Breast epithelium (tissue), 4 donors: ENCODE measurements at regions not wholly inside any gene's neighbourhood (a gene's known extent, or its start where the extent isn't known, plus 50 kb on each side); places are given as distances from the start of the nearest gene placed in this dataset.

Experiments
- DNase-seq, 2 donors: peaks; one replicate each; pipeline ENCODE4 v3.0.0-alpha.2; 2019; ENCODE audit warnings: low spot score in 2 of 2
- H3K27ac ChIP-seq, 2 donors: fragments of 200-600 bp; sonication (generic) in 1 of 2; one replicate each; pipeline ENCODE4 v1.5.1; 2016 to 2019; ENCODE audit warnings: mild to moderate bottlenecking in 1 of 2
- H3K27me3 ChIP-seq, 2 donors: fragments of 200-600 bp; sonication (generic) in 1 of 2; one replicate each; pipeline versions ENCODE4 v1.5.1 to v1.6.0; 2017 to 2019; ENCODE audit warnings: control low read depth in 1 of 2, mild to moderate bottlenecking in 1 of 2
- H3K36me3 ChIP-seq: fragments of 200-600 bp; one replicate; pipeline ENCODE4 v1.5.1; 2019
- H3K4me1 ChIP-seq, 2 donors: fragments of 200-600 bp; sonication (generic); one replicate each; pipeline ENCODE4 v1.5.1; 2016 to 2019; ENCODE audit warnings: control low read depth in 1 of 2
- H3K4me3 ChIP-seq, 3 donors: fragments of 200-600 bp; sonication (generic); 1 replicate in 2 of 3; 2 replicates in 1 of 3; pipeline ENCODE4 v1.5.1; 2016 to 2019; ENCODE audit warnings: mild to moderate bottlenecking in 3 of 3, moderate library complexity in 2 of 3
- H3K9me3 ChIP-seq, 2 donors: fragments of 200-600 bp; sonication (generic) in 1 of 2; one replicate each; pipeline ENCODE4 v1.5.1; 2016 to 2019; ENCODE audit warnings: control low read depth in 1 of 2
- CTCF ChIP-seq, 3 donors: fragments of 450-650 bp; IDR thresholded peaks; one replicate each; pipeline ENCODE4 v1.5.1; 2016 to 2017; ENCODE audit warnings: antibody characterized with exemption in 3 of 3, mild to moderate bottlenecking in 3 of 3, moderate library complexity in 3 of 3
- POLR2A ChIP-seq: fragments of 450-650 bp; IDR thresholded peaks from one replicate; pipeline ENCODE4 v1.6.1; 2016; ENCODE audit warnings: antibody characterized with exemption, mild to moderate bottlenecking, moderate library complexity
- POLR2AphosphoS5 ChIP-seq, 3 donors: sonication (generic); formaldehyde crosslinking; IDR thresholded peaks; one replicate each; pipeline ENCODE4 v1.6.1; 2017; ENCODE audit warnings: antibody characterized with exemption in 3 of 3
- intact Hi-C: fragments of 100-400 bp; cut with DNase I; formaldehyde crosslinking; loops from one replicate; pipeline ENCODE4 v1.15.1; 2023; ENCODE audit warnings: low total_unique reads

- Histone ChIP-seq H3K27ac (no peak overlapping the region), H3K4me1 (no peaks in the 10 kb centered on the region), H3K36me3 (no peaks in the 10 kb centered on the region), H3K4me3 (no peak overlapping the region), H3K27me3 (no peaks in the 10 kb centered on the region), H3K9me3 (no peaks in the 10 kb centered on the region)
- intact Hi-C loops: no loop called here
- no peak for DNase-seq
- no peak for TF ChIP-seq CTCF (IDR thresholded peaks at IDR 0.05)
- no peak for TF ChIP-seq POLR2AphosphoS5 (IDR thresholded peaks at IDR 0.05)
- no peak for TF ChIP-seq POLR2A
Observed at GRCh38 chr5:62692946-62693713, 114.5 kb downstream of the LRRC70 start.

- Histone ChIP-seq H3K9me3 (peaks cover 0 to 2% of the 10 kb centered on the region in 2 donors), H3K4me1 (no peaks in the 10 kb centered on the region), H3K36me3 (no peaks in the 10 kb centered on the region), H3K27ac (no peak overlapping the region), H3K27me3 (no peaks in the 10 kb centered on the region), H3K4me3 (no peak overlapping the region)
- no peak for TF ChIP-seq CTCF (IDR thresholded peaks at IDR 0.05)
- TF ChIP-seq POLR2A: no peak
- no peak for TF ChIP-seq POLR2AphosphoS5 (IDR thresholded peaks at IDR 0.05)
- DNase-seq: no peak
- intact Hi-C loops: no loop called here
Observed at GRCh38 chr5:62691946-62692345, 113.3 kb downstream of the LRRC70 start.

- H3K27me3 ChIP-seq: no peaks in the 10 kb centered on the region
- H3K4me3 ChIP-seq: no peak overlapping the region
- DNase-seq: no peak
- no peak overlapping the region for H3K27ac ChIP-seq
- H3K36me3 ChIP-seq: no peaks in the 10 kb centered on the region
- TF ChIP-seq POLR2AphosphoS5 (IDR thresholded peaks at IDR 0.05) (no peak), CTCF (IDR thresholded peaks at IDR 0.05) (no peak), POLR2A (no peak)
- intact Hi-C loops: no loop called here
- H3K9me3 ChIP-seq: peaks cover 0 to 7% of the 10 kb centered on the region in 2 donors
- H3K4me1 ChIP-seq: no peaks in the 10 kb centered on the region
Observed at GRCh38 chr5:62690421-62690820, 111.8 kb downstream of the LRRC70 start.

- Histone ChIP-seq H3K4me3 (peak overlapping the region in 2 of 3 donors; percentile 4 to 37), H3K27me3 (no peaks in the 10 kb centered on the region), H3K9me3 (peaks cover 0 to 7% of the 10 kb centered on the region in 2 donors), H3K36me3 (no peaks in the 10 kb centered on the region), H3K27ac (no peak overlapping the region), H3K4me1 (no peaks in the 10 kb centered on the region)
- intact Hi-C loops: no loop called here
- TF ChIP-seq CTCF (IDR thresholded peaks at IDR 0.05) (no peak), POLR2AphosphoS5 (IDR thresholded peaks at IDR 0.05) (no peak), POLR2A (no peak)
- no peak for DNase-seq
Observed at GRCh38 chr5:62689599-62690368, 111.2 kb downstream of the LRRC70 start.

- H3K4me1 ChIP-seq: no peaks in the 10 kb centered on the region
- no peak overlapping the region for H3K4me3 ChIP-seq
- H3K9me3 ChIP-seq: peaks cover 0 to 7% of the 10 kb centered on the region in 2 donors
- no peaks in the 10 kb centered on the region for H3K36me3 ChIP-seq
- H3K27me3 ChIP-seq: no peaks in the 10 kb centered on the region
- intact Hi-C loops: no loop called here
- no peak for DNase-seq
- H3K27ac ChIP-seq: no peak overlapping the region
- TF ChIP-seq CTCF (IDR thresholded peaks at IDR 0.05): no peak
- no peak for TF ChIP-seq POLR2AphosphoS5 (IDR thresholded peaks at IDR 0.05)
- TF ChIP-seq POLR2A: no peak
Observed at GRCh38 chr5:62686692-62687091, 108.1 kb downstream of the LRRC70 start.
